ENCODE measurements at regions not wholly inside any gene's neighbourhood (a gene's known extent, or its start where the extent isn't known, plus 50 kb on each side); places are given as distances from the start of the nearest gene placed in this dataset.

- TF ChIP-seq CTCF (optimal IDR thresholded peaks at IDR 0.05 in 1 of 3, IDR thresholded peaks at IDR 0.05 in 1 of 3, conservative IDR thresholded peaks at IDR 0.05 in 1 of 3; ENCODE audit: extremely low read depth in 1 of 3, insufficient read depth in 2 of 3, low read length in 3 of 3) (no peak), EZH2 (IDR thresholded peaks at IDR 0.05; ENCODE audit: low read length) (no peak)
Measured at GRCh38 chr10:43960981-43961380, 312.3 kb upstream of the ZNF32 start.
